ENCODE measurements at regions not wholly inside any gene's neighbourhood (a gene's known extent, or its start where the extent isn't known, plus 50 kb on each side); places are given as distances from the start of the nearest gene placed in this dataset.

DNA sequence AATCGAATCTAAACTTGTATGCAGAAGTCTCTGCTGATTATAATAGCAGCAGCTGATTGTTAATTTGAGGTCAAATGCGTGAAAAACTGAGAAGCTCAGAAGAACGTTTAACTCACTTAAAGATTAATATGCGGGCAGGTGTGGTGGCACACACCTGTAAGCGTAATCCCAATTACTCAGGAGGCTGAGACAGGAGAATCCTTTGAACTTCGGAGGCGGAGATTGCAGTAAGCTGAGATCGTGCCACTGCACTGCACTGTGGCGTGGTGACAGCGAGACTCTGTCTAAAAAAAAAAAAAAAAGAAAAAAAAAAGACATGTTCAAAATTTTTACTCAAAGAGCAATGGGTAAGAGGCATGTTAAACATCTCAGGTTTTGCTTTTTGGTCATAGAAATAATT is 1370.8 kb downstream of the GRIK2 start:
- no peaks in the 10 kb centered on the region for H3K79me2 ChIP-seq (ENCODE audit: insufficient read depth, low read length)
- H3K9me2 ChIP-seq (ENCODE audit: low read depth, low read length): no peaks in the 10 kb centered on the region
- H3K36me3 ChIP-seq (ENCODE audit: insufficient read depth, low read length): no peaks in the 10 kb centered on the region
- no peaks in the 10 kb centered on the region for H3K9me3 ChIP-seq (ENCODE audit: low read length)
- no peak for TF ChIP-seq EZH2 (IDR thresholded peaks at IDR 0.05; ENCODE audit: borderline replicate concordance, low read length)
- no peak for TF ChIP-seq CTCF (IDR thresholded peaks at IDR 0.05; ENCODE audit: low read length)
- H3F3A ChIP-seq (ENCODE audit: insufficient read depth, low read length): no peaks in the 10 kb centered on the region
- H3K4me2 ChIP-seq (ENCODE audit: low read length): no peak overlapping the region
- no peak overlapping the region for H3K9ac ChIP-seq (ENCODE audit: low read length)
- H2AFZ ChIP-seq (ENCODE audit: low read length): no peak overlapping the region
- H3K4me1 ChIP-seq (ENCODE audit: insufficient read depth, low read length, severe bottlenecking): no peaks in the 10 kb centered on the region
- H3K27ac ChIP-seq (ENCODE audit: low read depth, low read length, poor library complexity, severe bottlenecking): no peak overlapping the region
- no peak overlapping the region for H3K4me3 ChIP-seq (ENCODE audit: low read depth, low read length, poor library complexity, severe bottlenecking)
- no peaks in the 10 kb centered on the region for H4K20me1 ChIP-seq (ENCODE audit: insufficient read depth, low read length)
- H3K27me3 ChIP-seq (ENCODE audit: insufficient read depth, low read length): no peaks in the 10 kb centered on the region

GRCh38 chr6:102763891-102764290 is 1370.4 kb downstream of the GRIK2 start:
- Histone ChIP-seq H3K36me3 (ENCODE audit: insufficient read depth, low read length) (no peaks in the 10 kb centered on the region), H3K4me3 (ENCODE audit: low read depth, low read length, poor library complexity, severe bottlenecking) (no peak overlapping the region), H3K9ac (ENCODE audit: low read length) (no peak overlapping the region), H3F3A (ENCODE audit: insufficient read depth, low read length) (no peaks in the 10 kb centered on the region), H4K20me1 (ENCODE audit: insufficient read depth, low read length) (no peaks in the 10 kb centered on the region), H3K27ac (ENCODE audit: low read depth, low read length, poor library complexity, severe bottlenecking) (no peak overlapping the region), H3K4me2 (ENCODE audit: low read length) (no peak overlapping the region), H3K27me3 (ENCODE audit: insufficient read depth, low read length) (no peaks in the 10 kb centered on the region), H3K79me2 (ENCODE audit: insufficient read depth, low read length) (no peaks in the 10 kb centered on the region), H2AFZ (ENCODE audit: low read length) (no peak overlapping the region), H3K9me2 (ENCODE audit: low read depth, low read length) (no peaks in the 10 kb centered on the region), H3K4me1 (ENCODE audit: insufficient read depth, low read length, severe bottlenecking) (no peaks in the 10 kb centered on the region), H3K9me3 (ENCODE audit: low read length) (no peaks in the 10 kb centered on the region)
- TF ChIP-seq CTCF (IDR thresholded peaks at IDR 0.05; ENCODE audit: low read length): no peak
- TF ChIP-seq EZH2 (IDR thresholded peaks at IDR 0.05; ENCODE audit: borderline replicate concordance, low read length): no peak

DNA sequence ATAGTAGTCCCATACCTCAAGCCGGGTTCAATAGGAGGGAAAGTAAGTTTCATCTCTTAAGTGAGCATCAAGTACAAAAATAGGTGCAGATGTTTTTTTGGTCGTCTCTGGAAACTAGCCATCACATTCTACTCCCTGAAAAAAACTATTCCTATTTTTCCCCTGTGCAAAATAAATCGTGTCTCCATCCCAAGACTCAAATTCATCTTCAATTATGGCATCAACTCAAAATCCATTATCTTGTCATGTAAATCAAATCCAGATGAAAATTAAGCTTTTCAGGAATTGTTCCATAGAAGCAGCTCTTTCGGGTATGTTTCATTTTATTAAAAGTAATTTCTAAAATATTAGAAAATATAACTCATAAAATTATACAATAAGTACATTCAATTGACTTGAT is 1368.4 kb downstream of the GRIK2 start:
- H3F3A ChIP-seq (ENCODE audit: insufficient read depth, low read length): no peaks in the 10 kb centered on the region
- H4K20me1 ChIP-seq (ENCODE audit: insufficient read depth, low read length): no peaks in the 10 kb centered on the region
- H3K27ac ChIP-seq (ENCODE audit: low read depth, low read length, poor library complexity, severe bottlenecking): no peak overlapping the region
- H3K4me3 ChIP-seq (ENCODE audit: low read depth, low read length, poor library complexity, severe bottlenecking): no peak overlapping the region
- no peaks in the 10 kb centered on the region for H3K79me2 ChIP-seq (ENCODE audit: insufficient read depth, low read length)
- no peaks in the 10 kb centered on the region for H3K4me1 ChIP-seq (ENCODE audit: insufficient read depth, low read length, severe bottlenecking)
- no peak overlapping the region for H3K9ac ChIP-seq (ENCODE audit: low read length)
- H3K9me3 ChIP-seq (ENCODE audit: low read length): no peaks in the 10 kb centered on the region
- H3K9me2 ChIP-seq (ENCODE audit: low read depth, low read length): no peaks in the 10 kb centered on the region
- H3K36me3 ChIP-seq (ENCODE audit: insufficient read depth, low read length): no peaks in the 10 kb centered on the region
- H2AFZ ChIP-seq (ENCODE audit: low read length): no peak overlapping the region
- no peak for TF ChIP-seq CTCF (IDR thresholded peaks at IDR 0.05; ENCODE audit: low read length)
- no peak for TF ChIP-seq EZH2 (IDR thresholded peaks at IDR 0.05; ENCODE audit: borderline replicate concordance, low read length)
- no peak overlapping the region for H3K4me2 ChIP-seq (ENCODE audit: low read length)
- no peaks in the 10 kb centered on the region for H3K27me3 ChIP-seq (ENCODE audit: insufficient read depth, low read length)

Data from OCI-LY1 (cell line).